Lower leg skin (tissue), 4 donors: ENCODE measurements at regions not wholly inside any gene's neighbourhood (a gene's known extent, or its start where the extent isn't known, plus 50 kb on each side); places are given as distances from the start of the nearest gene placed in this dataset.

ENCODE experiments used
- DNase-seq, 2 donors: peaks; one replicate each; pipeline ENCODE4 v3.0.0-alpha.2; 2019; ENCODE audit warnings: low spot score in 2 of 2
- H3K4me3 ChIP-seq: fragments of 200-600 bp; sonication (generic); 2 replicates; pipeline ENCODE4 v1.5.1; 2017; ENCODE audit warnings: mild to moderate bottlenecking, low read depth; ENCODE audit not compliant: poor library complexity, severe bottlenecking
- CTCF ChIP-seq, 3 donors: fragments of 450-650 bp; IDR thresholded peaks; one replicate each; pipeline ENCODE4 v1.5.1; 2016; ENCODE audit warnings: antibody characterized with exemption in 3 of 3, mild to moderate bottlenecking in 3 of 3, moderate library complexity in 2 of 3
- POLR2A ChIP-seq, 2 donors: fragments of 450-650 bp; IDR thresholded peaks; one replicate each; pipeline ENCODE4 v1.6.1; 2016 to 2017; ENCODE audit warnings: antibody characterized with exemption in 2 of 2, mild to moderate bottlenecking in 1 of 2, moderate library complexity in 1 of 2
- WGBS, 2 donors: methylation state at CpG; one replicate each; pipeline ENCODE4 v1.1.5; 2018; 5-methylcytosine and 5-hydroxymethylcytosine counted together
- intact Hi-C: fragments of 100-400 bp; cut with DNase I; formaldehyde crosslinking; loops from one replicate; pipeline ENCODE4 v1.15.0; 2023; ENCODE audit warnings: low total_unique reads

- TF ChIP-seq POLR2A (IDR thresholded peaks at IDR 0.05) (no peak), CTCF (IDR thresholded peaks at IDR 0.05) (no peak)
- peak in 1 of 2 donors; percentile 75 for DNase-seq
- intact Hi-C loops, result no loop called here
- 90 to 93% methylated on average over 11 of the region's 11 CpGs for WGBS, 2 donors
- H3K4me3 ChIP-seq, result no peak overlapping the region
These were observed 173.8 kb downstream of the SEC14L1 start for GRCh38 chr17:77314601-77315000.

GRCh38 chr17:77315010-77315409 lies 174.2 kb downstream of the SEC14L1 start:
- DNase-seq, result peak in 1 of 2 donors; percentile 71
- TF ChIP-seq CTCF (IDR thresholded peaks at IDR 0.05) (no peak), POLR2A (IDR thresholded peaks at IDR 0.05) (no peak)
- H3K4me3 ChIP-seq, result no peak overlapping the region
- intact Hi-C loops, result no loop called here
- WGBS, 2 donors, result 88 to 95% methylated on average over 8 of the region's 8 CpGs

GRCh38 chr17:77315551-77316190 lies 174.9 kb downstream of the SEC14L1 start:
- intact Hi-C loops, result no loop called here
- TF ChIP-seq POLR2A (IDR thresholded peaks at IDR 0.05) (no peak), CTCF (IDR thresholded peaks at IDR 0.05) (no peak)
- DNase-seq, result peak in 1 of 2 donors; percentile 86
- 62 to 70% methylated on average over 16 of the region's 16 CpGs for WGBS, 2 donors
- H3K4me3 ChIP-seq, result no peak overlapping the region

GRCh38 chr17:77316191-77316641 lies 175.4 kb downstream of the SEC14L1 start:
- DNase-seq, result peak; percentile 39 to 92
- no peak overlapping the region for H3K4me3 ChIP-seq
- WGBS, 2 donors, result 46 to 56% methylated on average over 13 to 14 of the region's 14 CpGs
- TF ChIP-seq POLR2A (IDR thresholded peaks at IDR 0.05) (no peak), CTCF (IDR thresholded peaks at IDR 0.05) (no peak)
- intact Hi-C loops, result no loop called here

- DNase-seq, result no peak
- TF ChIP-seq CTCF (IDR thresholded peaks at IDR 0.05) (no peak), POLR2A (IDR thresholded peaks at IDR 0.05) (no peak)
- intact Hi-C loops, result no loop called here
- H3K4me3 ChIP-seq, result no peak overlapping the region
- 86% methylated on average over 8 of the region's 8 CpGs for WGBS, 2 donors
These were observed 175.9 kb downstream of the SEC14L1 start for GRCh38 chr17:77316651-77317050.
